Erythroblast (primary cell): ENCODE measurements at regions not wholly inside any gene's neighbourhood (a gene's known extent, or its start where the extent isn't known, plus 50 kb on each side); places are given as distances from the start of the nearest gene placed in this dataset.

Experiments used
- GATA1 ChIP-seq: IDR thresholded peaks from 2 replicates; pipeline ENCODE4 v1.6.1; 2011; ENCODE audit warnings: low read depth, mild to moderate bottlenecking, control low read depth, low read length, moderate library complexity
- POLR2A ChIP-seq: IDR thresholded peaks from 2 replicates; pipeline ENCODE4 v1.6.1; 2011; ENCODE audit warnings: mild to moderate bottlenecking, low read length

DNA sequence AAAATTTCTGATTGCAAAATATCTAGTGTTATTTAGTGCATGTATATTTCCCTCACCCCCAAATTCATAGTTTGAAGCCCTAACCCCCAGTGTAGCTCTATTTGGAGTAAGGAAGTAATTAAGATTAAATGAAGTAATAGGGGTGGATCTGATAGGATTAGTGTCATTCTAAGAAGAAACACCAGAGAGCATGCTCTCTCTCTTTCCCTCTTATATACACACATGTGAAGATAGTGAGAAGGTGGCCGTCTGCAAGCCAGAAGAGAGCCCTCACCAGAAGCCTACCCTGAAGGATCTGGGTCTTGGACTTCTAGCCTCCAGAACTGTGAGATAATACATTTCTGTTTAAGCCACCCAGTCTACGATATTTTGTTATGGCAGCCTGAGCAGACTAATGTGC is 120.3 kb downstream of the TMEM30B start:
- TF ChIP-seq POLR2A (no peak), GATA1 (no peak)
